ENCODE measurements at regions not wholly inside any gene's neighbourhood (a gene's known extent, or its start where the extent isn't known, plus 50 kb on each side); places are given as distances from the start of the nearest gene placed in this dataset.

DNA sequence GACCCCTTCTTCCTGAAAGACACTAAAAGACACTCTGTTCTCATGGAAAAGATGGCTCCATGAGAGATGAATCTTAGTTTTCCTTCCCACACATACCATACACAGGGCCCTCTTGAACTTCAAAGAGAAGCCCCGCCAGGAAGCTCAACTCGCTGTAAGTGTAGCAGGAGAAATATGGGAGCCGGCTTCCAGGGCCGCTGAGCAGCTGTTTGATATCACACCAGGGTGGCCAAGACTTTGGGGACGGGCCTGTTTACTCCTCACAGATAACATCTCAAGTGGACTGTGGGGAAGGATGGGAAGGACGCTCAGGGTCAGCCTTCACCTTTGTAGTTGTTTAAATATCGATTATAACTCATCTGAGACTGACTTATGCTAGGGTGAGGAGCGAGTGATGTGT is 235.5 kb upstream of the TBX3 start:
- no peak for DNase-seq
- H3K36me3 Mint-ChIP-seq: no peaks in the 10 kb centered on the region
- no peaks in the 10 kb centered on the region for H3K4me1 Mint-ChIP-seq
- H3K27me3 Mint-ChIP-seq (ENCODE audit: low read depth in 3 of 3): no peaks in the 10 kb centered on the region
- H3K4me3 Mint-ChIP-seq: no peak overlapping the region
- H3K9me3 Mint-ChIP-seq: peaks cover 0 to 18% (median 2%) of the 10 kb centered on the region in 6 donors
- H3K27ac Mint-ChIP-seq: no peak overlapping the region

DNA sequence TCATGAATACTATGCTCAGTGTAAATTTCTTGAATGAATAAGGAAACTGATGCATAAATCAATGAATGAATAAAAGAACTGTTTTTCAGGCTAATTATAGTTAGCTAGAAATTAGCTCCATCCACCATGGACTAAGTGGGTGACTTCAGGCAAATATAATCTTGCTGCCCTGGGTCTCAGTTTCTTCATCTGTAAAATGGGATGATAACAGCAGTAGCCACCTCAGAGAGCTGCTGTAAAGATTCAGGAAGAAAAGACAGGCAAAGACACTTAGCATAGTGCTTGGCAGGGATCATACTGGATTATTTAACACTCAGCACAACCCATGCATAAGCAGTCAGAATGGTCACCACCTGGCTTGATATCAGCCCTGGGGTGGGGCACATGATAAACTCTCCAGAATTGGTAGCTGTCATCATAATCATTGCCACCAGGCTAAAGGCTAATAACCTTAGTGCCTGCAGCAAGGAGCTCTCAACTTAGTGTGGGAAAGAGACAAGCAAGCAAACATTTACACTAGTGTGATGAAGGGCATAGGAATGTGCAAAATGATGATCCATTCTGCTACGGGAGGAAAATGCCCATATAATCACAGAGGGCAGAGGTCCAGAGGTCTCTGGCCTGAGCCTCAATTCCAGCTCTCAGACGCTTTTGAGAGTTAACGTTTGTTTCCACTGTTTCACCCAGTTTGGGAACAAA is 234.7 kb upstream of the TBX3 start:
- no peak for DNase-seq
- Mint-ChIP-seq H3K27ac (no peak overlapping the region), H3K36me3 (no peaks in the 10 kb centered on the region), H3K4me1 (no peaks in the 10 kb centered on the region), H3K9me3 (peaks cover 0 to 18% (median 2%) of the 10 kb centered on the region in 6 donors), H3K27me3 (ENCODE audit: low read depth in 3 of 3) (peaks cover 0 to 1% (median 0%) of the 10 kb centered on the region in 3 donors), H3K4me3 (no peak overlapping the region)

DNA sequence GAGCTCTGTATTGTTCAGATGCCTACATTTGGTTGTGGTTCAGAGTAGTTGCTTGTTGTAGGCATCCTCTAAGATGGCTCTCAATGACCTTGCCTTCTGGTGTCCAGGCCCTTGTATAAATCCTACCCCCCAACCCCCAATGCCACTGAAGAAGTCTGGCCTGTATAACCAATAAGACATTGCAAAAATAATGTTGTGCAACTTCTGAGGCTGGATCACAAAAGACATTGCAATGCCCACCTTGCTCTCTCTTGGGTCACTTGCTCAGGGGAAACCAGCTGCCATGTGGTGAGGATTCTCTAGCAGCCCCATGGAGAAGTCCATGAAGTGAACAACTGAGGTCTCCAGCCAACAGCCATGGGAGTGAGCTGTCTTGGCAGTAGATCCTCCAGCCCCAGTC is 234.0 kb upstream of the TBX3 start:
- Mint-ChIP-seq H3K27me3 (ENCODE audit: low read depth in 3 of 3) (peaks cover 0 to 2% (median 0%) of the 10 kb centered on the region in 3 donors), H3K4me1 (no peaks in the 10 kb centered on the region), H3K9me3 (peaks cover 0 to 18% (median 2%) of the 10 kb centered on the region in 6 donors), H3K4me3 (no peak overlapping the region), H3K27ac (no peak overlapping the region), H3K36me3 (no peaks in the 10 kb centered on the region)
- DNase-seq: no peak

DNA sequence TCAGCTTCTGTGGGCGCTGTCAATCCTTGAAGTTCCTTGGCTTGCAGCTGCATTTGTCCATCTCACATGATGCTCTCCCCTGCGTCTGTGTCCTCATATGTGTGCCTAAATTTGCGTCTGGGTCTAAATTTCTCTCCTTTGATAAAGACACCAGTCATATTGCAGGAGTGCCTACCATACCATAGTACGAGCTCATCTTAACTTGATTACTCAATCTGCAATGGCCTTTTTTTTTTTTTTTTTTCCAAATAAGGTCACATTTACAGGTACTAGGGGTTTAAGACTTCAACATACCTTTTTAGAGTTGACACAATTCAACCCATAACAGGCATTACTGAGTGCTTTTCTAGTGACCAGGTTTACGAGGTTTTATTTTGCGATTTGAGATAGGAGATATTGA is 233.3 kb upstream of the TBX3 start:
- no peak for DNase-seq
- no peak overlapping the region for H3K27ac Mint-ChIP-seq
- no peaks in the 10 kb centered on the region for H3K4me1 Mint-ChIP-seq
- no peak overlapping the region for H3K4me3 Mint-ChIP-seq
- H3K27me3 Mint-ChIP-seq (ENCODE audit: low read depth in 3 of 3): peaks cover 0 to 2% (median 0%) of the 10 kb centered on the region in 3 donors
- H3K9me3 Mint-ChIP-seq: peaks cover 0 to 18% (median 2%) of the 10 kb centered on the region in 6 donors
- no peaks in the 10 kb centered on the region for H3K36me3 Mint-ChIP-seq

DNA sequence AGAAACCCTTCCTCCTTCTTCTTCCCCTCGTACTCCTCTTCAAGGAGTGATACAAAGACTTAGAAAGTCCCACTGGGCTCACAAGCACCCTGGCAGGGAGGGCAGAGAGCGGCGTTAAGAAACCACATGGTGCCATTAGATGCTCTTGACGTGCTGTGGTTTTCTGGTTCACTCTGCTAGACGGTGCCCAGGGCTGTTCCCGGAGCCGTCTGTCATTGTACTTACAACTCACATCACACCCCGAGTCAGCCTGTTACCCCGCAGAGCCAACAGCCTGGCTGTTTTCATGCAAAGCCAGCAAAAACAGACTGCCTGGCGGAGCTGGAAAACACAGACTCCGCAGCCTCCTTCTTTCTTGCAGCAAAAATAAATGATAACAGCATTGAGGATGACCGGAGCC is 232.6 kb upstream of the TBX3 start:
- no peak overlapping the region for H3K4me3 Mint-ChIP-seq
- no peak overlapping the region for H3K27ac Mint-ChIP-seq
- H3K4me1 Mint-ChIP-seq: no peaks in the 10 kb centered on the region
- H3K9me3 Mint-ChIP-seq: peaks cover 0 to 18% (median 2%) of the 10 kb centered on the region in 6 donors
- H3K27me3 Mint-ChIP-seq (ENCODE audit: low read depth in 3 of 3): peaks cover 0 to 2% (median 0%) of the 10 kb centered on the region in 3 donors
- no peaks in the 10 kb centered on the region for H3K36me3 Mint-ChIP-seq
- DNase-seq: no peak

DNA sequence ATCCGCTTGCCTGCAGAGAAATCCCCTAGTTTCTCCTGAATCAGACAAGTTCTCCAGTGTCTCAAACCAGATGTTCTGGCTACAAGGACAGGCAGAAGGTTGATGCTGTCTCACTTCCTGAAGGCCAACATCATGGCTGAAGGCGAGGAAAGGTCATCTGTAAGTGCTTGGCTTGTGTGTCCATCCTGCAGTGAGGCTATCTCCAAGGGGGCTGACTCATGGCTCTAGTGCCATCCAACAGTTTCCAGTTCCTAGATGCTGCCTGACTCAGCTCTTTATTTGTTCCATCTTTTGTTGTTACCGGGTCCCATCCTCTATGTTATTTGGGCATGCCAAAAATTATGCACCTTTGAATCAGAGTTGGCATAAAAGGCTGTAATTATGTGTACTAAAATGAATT is 232.1 kb upstream of the TBX3 start:
- Mint-ChIP-seq H3K27me3 (ENCODE audit: low read depth in 3 of 3) (peaks cover 0 to 2% (median 0%) of the 10 kb centered on the region in 3 donors), H3K4me3 (no peak overlapping the region), H3K4me1 (no peaks in the 10 kb centered on the region), H3K27ac (no peak overlapping the region), H3K36me3 (no peaks in the 10 kb centered on the region), H3K9me3 (peaks cover 0 to 20% (median 2%) of the 10 kb centered on the region in 6 donors)
- no peak for DNase-seq

DNA sequence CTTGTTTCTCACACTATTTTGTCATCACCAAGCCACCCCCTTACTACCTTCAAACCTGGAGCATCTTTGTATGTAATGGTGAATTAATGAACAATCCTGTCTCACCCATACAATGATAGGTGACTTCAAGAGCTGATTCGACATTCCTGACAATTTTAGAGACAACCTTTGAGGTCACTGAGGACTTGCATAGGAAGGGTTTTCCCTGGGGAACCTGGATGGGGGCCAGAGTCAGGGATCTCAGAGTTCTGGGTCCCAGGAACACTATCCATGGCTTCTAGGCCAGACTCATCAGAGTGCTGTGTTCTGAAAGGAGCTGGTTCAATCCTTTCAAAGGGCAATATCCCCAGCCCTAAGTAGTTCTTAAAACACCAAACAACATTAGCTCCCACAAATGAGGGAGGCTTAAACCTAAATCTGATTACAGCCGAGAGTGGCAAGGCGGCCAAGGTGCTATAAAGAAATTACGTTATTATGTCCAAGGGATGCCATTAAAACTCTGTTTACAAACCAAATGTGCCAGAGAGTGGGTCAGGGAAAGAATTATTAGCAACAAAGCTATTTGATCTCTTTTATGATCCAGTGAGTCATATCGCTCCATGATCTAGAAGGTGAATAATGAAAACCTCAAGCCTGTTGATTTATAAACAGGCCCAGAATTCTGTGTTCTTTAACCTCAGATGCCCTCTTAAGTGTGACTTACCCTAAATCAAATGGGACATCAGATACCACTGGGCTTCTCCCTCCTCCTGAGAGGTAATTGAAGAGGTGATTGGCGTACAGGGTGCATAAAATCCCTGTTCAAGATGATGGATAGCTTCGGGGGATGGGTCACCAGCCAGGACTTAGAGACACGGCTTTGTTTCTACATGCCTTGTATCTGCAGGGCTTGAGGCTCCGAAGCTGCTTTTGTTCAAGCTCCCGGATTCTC is 230.2 kb upstream of the TBX3 start:
- Mint-ChIP-seq H3K9me3 (peaks cover 1 to 17% (median 3%) of the 10 kb centered on the region in 6 donors), H3K36me3 (no peaks in the 10 kb centered on the region), H3K4me3 (no peak overlapping the region), H3K27me3 (ENCODE audit: low read depth in 3 of 3) (peaks cover 2% of the 10 kb centered on the region in 3 donors), H3K27ac (no peak overlapping the region), H3K4me1 (no peaks in the 10 kb centered on the region)
- DNase-seq: no peak

DNA sequence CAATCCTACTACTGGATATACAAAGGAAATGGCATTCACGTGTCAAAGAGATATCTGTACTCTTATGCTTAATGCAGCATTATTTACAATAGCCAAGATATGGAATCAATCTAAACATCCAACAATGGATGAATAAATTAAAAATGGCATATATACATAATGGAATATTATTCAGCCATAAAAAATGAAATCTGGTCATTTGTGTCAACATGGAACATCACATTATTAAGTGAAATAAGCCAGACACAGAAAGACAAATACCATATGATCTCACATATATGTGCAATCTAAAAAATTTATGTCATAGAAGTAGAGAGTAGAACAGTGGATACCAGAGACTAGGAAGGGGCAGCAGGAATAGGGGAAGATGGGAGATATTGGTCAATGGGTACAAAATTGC is 228.8 kb upstream of the TBX3 start:
- peaks cover 2% of the 10 kb centered on the region in 3 donors for H3K27me3 Mint-ChIP-seq (ENCODE audit: low read depth in 3 of 3)
- no peak for DNase-seq
- no peaks in the 10 kb centered on the region for H3K4me1 Mint-ChIP-seq
- no peaks in the 10 kb centered on the region for H3K36me3 Mint-ChIP-seq
- H3K4me3 Mint-ChIP-seq: no peak overlapping the region
- no peak overlapping the region for H3K27ac Mint-ChIP-seq
- H3K9me3 Mint-ChIP-seq: peaks cover 1 to 17% (median 3%) of the 10 kb centered on the region in 6 donors

DNA sequence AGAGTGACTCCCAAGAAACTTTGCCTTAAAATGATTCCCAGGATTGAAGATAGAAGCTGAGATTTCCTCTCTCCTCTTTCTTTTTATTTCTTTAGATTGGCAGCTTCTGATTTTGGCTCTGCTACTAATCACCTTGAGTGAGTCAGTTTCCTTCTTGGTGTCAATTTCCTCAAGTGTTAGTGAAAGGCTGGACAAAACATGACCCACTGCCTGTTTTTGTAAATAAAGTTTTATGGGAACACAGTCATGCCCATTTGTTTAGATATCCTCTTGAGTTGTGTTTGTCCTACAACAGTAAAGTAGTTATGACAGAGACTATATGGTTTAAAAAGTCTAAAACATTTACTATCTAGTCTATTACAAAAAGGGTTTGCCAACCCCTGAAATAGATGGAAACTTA is 227.2 kb upstream of the TBX3 start:
- peaks cover 2% of the 10 kb centered on the region in 3 donors for H3K27me3 Mint-ChIP-seq (ENCODE audit: low read depth in 3 of 3)
- no peaks in the 10 kb centered on the region for H3K4me1 Mint-ChIP-seq
- peaks cover 0 to 12% (median 3%) of the 10 kb centered on the region in 6 donors for H3K9me3 Mint-ChIP-seq
- H3K27ac Mint-ChIP-seq: no peak overlapping the region
- no peaks in the 10 kb centered on the region for H3K36me3 Mint-ChIP-seq
- no peak for DNase-seq
- no peak overlapping the region for H3K4me3 Mint-ChIP-seq

DNA sequence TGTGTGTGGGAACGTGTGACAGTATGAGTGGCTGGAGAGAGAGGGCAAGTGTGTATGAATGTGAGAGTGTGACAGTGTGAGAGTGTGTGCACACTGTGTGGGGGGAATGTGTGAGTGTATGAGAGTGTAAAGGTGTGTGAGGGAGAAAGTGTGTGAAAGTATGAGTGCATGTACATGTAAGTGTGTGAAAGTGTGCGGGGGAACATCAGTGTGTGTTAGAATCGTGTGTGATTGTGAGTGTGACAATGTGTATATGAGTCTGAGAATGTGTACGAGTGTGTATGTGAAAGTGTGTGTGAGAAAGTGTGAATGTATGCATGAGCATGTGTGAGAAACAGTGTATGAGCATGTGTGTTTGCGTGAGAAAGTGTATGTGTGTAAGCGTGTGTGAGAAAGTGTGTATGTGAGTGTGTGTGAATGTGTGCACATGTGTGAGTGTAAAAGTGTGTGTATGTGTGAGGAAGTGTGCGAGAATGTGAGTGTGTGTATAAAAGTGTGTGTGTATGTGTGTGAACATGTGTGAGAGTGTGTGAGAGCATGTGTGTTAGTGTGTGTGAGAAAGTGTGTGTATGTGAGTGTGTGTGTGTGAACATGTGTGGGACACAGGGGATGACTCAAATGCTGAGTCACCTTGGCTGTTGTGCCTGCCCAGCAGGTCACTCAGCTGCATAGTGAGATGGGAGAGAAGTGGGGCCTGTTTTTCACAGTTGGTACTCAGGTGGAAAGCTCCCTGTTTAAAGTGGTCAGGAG is 220.5 kb upstream of the TBX3 start:
- Mint-ChIP-seq H3K27me3 (ENCODE audit: low read depth in 3 of 3) (no peaks in the 10 kb centered on the region), H3K27ac (no peak overlapping the region), H3K4me1 (no peaks in the 10 kb centered on the region), H3K4me3 (no peak overlapping the region), H3K36me3 (no peaks in the 10 kb centered on the region), H3K9me3 (peaks cover 0 to 4% (median under 1%) of the 10 kb centered on the region in 6 donors)
- no peak for DNase-seq

DNA sequence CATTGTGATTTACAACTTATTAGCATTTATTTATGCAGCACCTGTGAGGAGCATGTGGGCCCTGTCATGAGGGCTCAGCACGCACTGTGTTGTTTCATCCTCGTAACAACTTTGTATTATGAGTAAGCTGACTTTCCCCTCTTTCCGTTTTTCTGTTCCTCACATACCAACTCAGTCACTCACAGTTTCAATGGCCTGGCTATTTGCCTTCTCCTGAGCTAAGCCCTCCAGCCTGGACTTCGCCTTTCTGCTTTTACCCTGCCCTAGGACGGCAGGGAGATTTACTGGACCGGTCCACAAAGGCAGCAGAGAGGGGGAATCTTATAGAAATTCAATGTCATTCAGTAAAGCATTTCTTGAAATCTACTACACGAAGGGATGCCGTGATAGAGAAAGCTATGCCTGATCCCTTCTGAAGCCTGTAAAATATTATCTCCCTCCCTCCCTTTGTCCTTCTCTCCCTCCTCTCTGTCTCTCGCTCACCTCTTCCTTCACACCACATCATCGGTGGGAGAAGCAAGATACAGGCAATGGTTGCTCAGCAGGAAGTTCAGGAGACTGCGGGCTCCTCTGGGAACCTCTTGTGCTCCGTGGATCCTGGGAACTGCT is 219.2 kb upstream of the TBX3 start:
- Mint-ChIP-seq H3K4me3 (no peak overlapping the region), H3K36me3 (no peaks in the 10 kb centered on the region), H3K27ac (no peak overlapping the region), H3K27me3 (ENCODE audit: low read depth in 3 of 3) (no peaks in the 10 kb centered on the region), H3K9me3 (peaks cover 0 to 4% (median under 1%) of the 10 kb centered on the region in 6 donors), H3K4me1 (no peaks in the 10 kb centered on the region)
- no peak for DNase-seq

DNA sequence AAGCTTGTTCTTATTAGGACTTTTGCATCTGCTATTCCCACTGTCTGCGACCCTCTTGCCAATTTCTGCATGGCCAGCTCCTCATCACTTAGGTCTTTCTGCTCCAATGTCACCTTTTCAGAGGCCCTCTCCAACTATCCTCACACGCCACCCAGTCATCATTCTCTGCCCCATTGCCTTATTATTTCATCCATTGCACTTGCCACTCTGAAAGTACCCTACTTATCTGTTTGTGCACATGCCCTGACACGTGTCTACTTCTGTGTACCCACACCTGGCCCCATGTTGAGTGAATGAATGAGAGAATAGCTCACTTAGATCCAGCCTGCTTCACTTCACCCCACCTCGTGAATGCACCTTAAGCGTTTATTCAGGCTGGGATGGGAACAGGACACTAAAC is 218.7 kb upstream of the TBX3 start:
- DNase-seq: no peak
- Mint-ChIP-seq H3K4me3 (no peak overlapping the region), H3K9me3 (peaks cover 0 to 4% (median under 1%) of the 10 kb centered on the region in 6 donors), H3K27me3 (ENCODE audit: low read depth in 3 of 3) (no peaks in the 10 kb centered on the region), H3K4me1 (no peaks in the 10 kb centered on the region), H3K36me3 (no peaks in the 10 kb centered on the region), H3K27ac (no peak overlapping the region)

DNA sequence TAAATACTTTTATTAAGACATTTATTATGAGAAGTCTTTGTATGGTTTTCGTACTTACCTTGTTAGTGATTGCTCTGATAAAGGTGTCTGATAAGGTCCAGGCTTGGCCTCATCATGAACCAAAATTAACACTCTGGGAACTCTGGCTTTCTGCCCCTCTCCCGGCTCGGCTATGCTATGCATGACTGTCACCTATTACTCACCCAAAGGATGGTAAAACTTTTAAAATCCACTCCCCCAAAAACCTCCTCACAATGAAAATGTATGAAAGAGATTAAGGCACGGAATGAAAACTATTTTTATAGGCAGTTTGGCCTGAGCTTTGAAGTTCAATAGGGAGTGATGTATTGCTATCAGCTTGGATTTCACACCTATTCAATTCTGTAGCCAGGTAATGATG is 217.3 kb upstream of the TBX3 start:
- DNase-seq: no peak
- H3K27ac Mint-ChIP-seq: no peak overlapping the region
- no peaks in the 10 kb centered on the region for H3K36me3 Mint-ChIP-seq
- H3K4me3 Mint-ChIP-seq: no peak overlapping the region
- no peaks in the 10 kb centered on the region for H3K27me3 Mint-ChIP-seq (ENCODE audit: low read depth in 3 of 3)
- peaks cover 0 to 4% (median under 1%) of the 10 kb centered on the region in 6 donors for H3K9me3 Mint-ChIP-seq
- no peaks in the 10 kb centered on the region for H3K4me1 Mint-ChIP-seq
